ENCODE measurements at regions not wholly inside any gene's neighbourhood (a gene's known extent, or its start where the extent isn't known, plus 50 kb on each side); places are given as distances from the start of the nearest gene placed in this dataset.

DNA sequence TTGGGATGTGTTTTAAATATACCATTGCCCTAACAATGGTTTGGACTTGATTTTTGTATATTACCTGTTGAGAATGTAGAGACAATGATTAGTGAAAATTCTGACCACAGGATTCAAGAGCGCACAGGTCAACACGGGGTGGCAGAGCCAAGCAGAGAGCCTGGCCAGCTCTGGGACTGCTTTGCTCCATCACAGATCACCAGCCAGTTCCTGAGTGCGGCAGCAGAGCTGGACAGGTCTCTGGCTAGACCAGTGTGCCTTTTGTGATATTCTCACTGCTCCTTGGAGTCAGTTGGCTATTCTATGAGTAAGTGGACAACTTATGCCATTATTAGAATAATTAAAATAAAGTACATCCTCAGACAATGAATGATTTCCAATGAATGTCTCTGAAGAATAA is 351.2 kb upstream of the ATP10A start:
- TF ChIP-seq, protein P1, sequence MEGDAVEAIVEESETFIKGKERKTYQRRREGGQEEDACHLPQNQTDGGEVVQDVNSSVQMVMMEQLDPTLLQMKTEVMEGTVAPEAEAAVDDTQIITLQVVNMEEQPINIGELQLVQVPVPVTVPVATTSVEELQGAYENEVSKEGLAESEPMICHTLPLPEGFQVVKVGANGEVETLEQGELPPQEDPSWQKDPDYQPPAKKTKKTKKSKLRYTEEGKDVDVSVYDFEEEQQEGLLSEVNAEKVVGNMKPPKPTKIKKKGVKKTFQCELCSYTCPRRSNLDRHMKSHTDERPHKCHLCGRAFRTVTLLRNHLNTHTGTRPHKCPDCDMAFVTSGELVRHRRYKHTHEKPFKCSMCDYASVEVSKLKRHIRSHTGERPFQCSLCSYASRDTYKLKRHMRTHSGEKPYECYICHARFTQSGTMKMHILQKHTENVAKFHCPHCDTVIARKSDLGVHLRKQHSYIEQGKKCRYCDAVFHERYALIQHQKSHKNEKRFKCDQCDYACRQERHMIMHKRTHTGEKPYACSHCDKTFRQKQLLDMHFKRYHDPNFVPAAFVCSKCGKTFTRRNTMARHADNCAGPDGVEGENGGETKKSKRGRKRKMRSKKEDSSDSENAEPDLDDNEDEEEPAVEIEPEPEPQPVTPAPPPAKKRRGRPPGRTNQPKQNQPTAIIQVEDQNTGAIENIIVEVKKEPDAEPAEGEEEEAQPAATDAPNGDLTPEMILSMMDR (IDR thresholded peaks at IDR 0.05; ENCODE audit: insufficient read depth in 1 of 2, low read depth in 1 of 2, low read length in 1 of 2, severe bottlenecking in 1 of 2, unreplicated experiment in 1 of 2) = no peak
- H3K27ac Mint-ChIP-seq (ENCODE audit: unreplicated experiment) = no peak overlapping the region
- Histone ChIP-seq H3K36me3 (ENCODE audit: control insufficient read depth, insufficient read depth, low read length) (no peaks in the 10 kb centered on the region), H3K27me3 (replicated peaks; ENCODE audit: control insufficient read depth, insufficient read depth, low read length) (no peaks in the 10 kb centered on the region), H3K4me3 (ENCODE audit: low read depth, low read length) (no peak overlapping the region), H3K9me3 (no peaks in the 10 kb centered on the region), H3K4me1 (no peaks in the 10 kb centered on the region)
- H3K36me3 Mint-ChIP-seq (ENCODE audit: insufficient read depth, unreplicated experiment) = no peaks in the 10 kb centered on the region
- H3K4me1 Mint-ChIP-seq (ENCODE audit: low read depth, unreplicated experiment) = no peaks in the 10 kb centered on the region
- no peaks in the 10 kb centered on the region for H3K9me3 Mint-ChIP-seq (ENCODE audit: unreplicated experiment)
- peaks cover 3% of the 10 kb centered on the region for H3K27me3 Mint-ChIP-seq (ENCODE audit: insufficient read depth, unreplicated experiment)
- no peak for DNase-seq
- intact Hi-C loops (cut with micrococcal nuclease; ENCODE audit: unreplicated experiment) = no loop called here
- no peak overlapping the region for H3K4me3 Mint-ChIP-seq (ENCODE audit: unreplicated experiment)
- POLR2A ChIA-PET = no interaction called here
- CTCF ChIA-PET = no interaction called here
- no TSS peak for BruUV-seq (replicated peaks)

DNA sequence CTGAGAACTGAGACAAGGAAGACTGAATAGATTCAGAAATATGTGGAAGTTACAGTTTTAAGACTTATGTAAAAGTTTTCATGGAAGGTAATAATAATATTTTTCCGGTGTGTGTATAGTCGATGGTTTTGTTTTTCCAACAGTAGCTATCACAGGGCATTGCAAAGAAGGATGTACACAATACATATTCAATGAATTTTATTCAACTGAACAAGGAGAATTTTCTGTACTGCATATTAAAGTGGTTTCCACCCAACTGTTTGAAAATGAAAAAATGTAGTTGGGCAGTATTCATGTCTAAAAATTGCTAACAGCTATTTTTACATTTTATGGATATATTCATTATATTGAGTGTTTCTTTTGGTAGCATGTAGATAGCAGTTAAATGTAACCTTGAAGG is 350.3 kb upstream of the ATP10A start:
- H3K4me3 ChIP-seq (ENCODE audit: low read depth, low read length) = no peak overlapping the region
- Mint-ChIP-seq H3K4me3 (ENCODE audit: unreplicated experiment) (no peak overlapping the region), H3K27me3 (ENCODE audit: insufficient read depth, unreplicated experiment) (peaks cover 3% of the 10 kb centered on the region), H3K36me3 (ENCODE audit: insufficient read depth, unreplicated experiment) (no peaks in the 10 kb centered on the region), H3K4me1 (ENCODE audit: low read depth, unreplicated experiment) (no peaks in the 10 kb centered on the region), H3K27ac (ENCODE audit: unreplicated experiment) (no peak overlapping the region), H3K9me3 (ENCODE audit: unreplicated experiment) (no peaks in the 10 kb centered on the region)
- CTCF ChIA-PET = no interaction called here
- H3K4me1 ChIP-seq = no peaks in the 10 kb centered on the region
- no peaks in the 10 kb centered on the region for H3K27me3 ChIP-seq (replicated peaks; ENCODE audit: control insufficient read depth, insufficient read depth, low read length)
- no peaks in the 10 kb centered on the region for H3K9me3 ChIP-seq
- no TSS peak for BruUV-seq (replicated peaks)
- TF ChIP-seq, protein P1 (IDR thresholded peaks at IDR 0.05; ENCODE audit: insufficient read depth in 1 of 2, low read depth in 1 of 2, low read length in 1 of 2, severe bottlenecking in 1 of 2, unreplicated experiment in 1 of 2) = no peak
- DNase-seq = no peak
- no peaks in the 10 kb centered on the region for H3K36me3 ChIP-seq (ENCODE audit: control insufficient read depth, insufficient read depth, low read length)
- intact Hi-C loops (cut with micrococcal nuclease; ENCODE audit: unreplicated experiment) = no loop called here
- POLR2A ChIA-PET = no interaction called here

DNA sequence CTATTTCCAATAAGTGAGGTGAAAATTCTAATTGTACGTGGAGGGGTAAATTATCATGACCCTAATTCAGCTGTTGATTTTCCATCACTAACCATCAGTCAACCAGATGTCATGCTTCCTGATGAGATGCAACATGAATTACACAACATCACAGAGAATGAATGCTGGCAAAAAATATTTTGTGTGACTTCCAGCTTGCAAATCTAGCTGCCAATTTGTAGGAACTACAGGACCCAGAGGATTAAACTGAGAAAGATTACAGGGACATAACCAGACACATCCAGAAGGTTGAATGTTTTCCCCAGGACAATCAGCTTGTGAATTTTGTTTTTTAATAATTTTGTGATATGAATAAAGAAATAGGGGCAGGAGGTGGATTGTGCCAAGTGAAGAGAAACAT is 349.0 kb upstream of the ATP10A start:
- H3K4me1 Mint-ChIP-seq (ENCODE audit: low read depth, unreplicated experiment) = no peaks in the 10 kb centered on the region
- DNase-seq = no peak
- TF ChIP-seq, protein P1 (IDR thresholded peaks at IDR 0.05; ENCODE audit: insufficient read depth in 1 of 2, low read depth in 1 of 2, low read length in 1 of 2, severe bottlenecking in 1 of 2, unreplicated experiment in 1 of 2) = no peak
- H3K4me3 Mint-ChIP-seq (ENCODE audit: unreplicated experiment) = no peak overlapping the region
- H3K4me1 ChIP-seq = no peaks in the 10 kb centered on the region
- no peaks in the 10 kb centered on the region for H3K9me3 ChIP-seq
- intact Hi-C loops (cut with micrococcal nuclease; ENCODE audit: unreplicated experiment) = no loop called here
- BruUV-seq (replicated peaks) = no TSS peak
- no peaks in the 10 kb centered on the region for H3K36me3 ChIP-seq (ENCODE audit: control insufficient read depth, insufficient read depth, low read length)
- H3K27me3 ChIP-seq (replicated peaks; ENCODE audit: control insufficient read depth, insufficient read depth, low read length) = no peaks in the 10 kb centered on the region
- H3K36me3 Mint-ChIP-seq (ENCODE audit: insufficient read depth, unreplicated experiment) = no peaks in the 10 kb centered on the region
- H3K4me3 ChIP-seq (ENCODE audit: low read depth, low read length) = no peak overlapping the region
- CTCF ChIA-PET = no interaction called here
- H3K27ac Mint-ChIP-seq (ENCODE audit: unreplicated experiment) = no peak overlapping the region
- POLR2A ChIA-PET = no interaction called here
- no peaks in the 10 kb centered on the region for H3K9me3 Mint-ChIP-seq (ENCODE audit: unreplicated experiment)
- H3K27me3 Mint-ChIP-seq (ENCODE audit: insufficient read depth, unreplicated experiment) = peaks cover 3% of the 10 kb centered on the region

Data from Caco-2 (cell line).